ENCODE measurements at regions not wholly inside any gene's neighbourhood (a gene's known extent, or its start where the extent isn't known, plus 50 kb on each side); places are given as distances from the start of the nearest gene placed in this dataset.

GRCh38 chr9:126095546-126096190 lies 231.0 kb upstream of the MVB12B start:
- no peak for DNase-seq

- no peak for DNase-seq
Observed at GRCh38 chr9:126096340-126096739, 230.3 kb upstream of the MVB12B start.

GRCh38 chr9:126097679-126098078 lies 228.9 kb upstream of the MVB12B start:
- DNase-seq = no peak

- no peak for DNase-seq
Observed at GRCh38 chr9:126106404-126106803, 220.2 kb upstream of the MVB12B start.

GRCh38 chr9:126107693-126108092 lies 218.9 kb upstream of the MVB12B start:
- DNase-seq = no peak

- DNase-seq = no peak
Observed at GRCh38 chr9:126108240-126108639, 218.4 kb upstream of the MVB12B start.

DNA sequence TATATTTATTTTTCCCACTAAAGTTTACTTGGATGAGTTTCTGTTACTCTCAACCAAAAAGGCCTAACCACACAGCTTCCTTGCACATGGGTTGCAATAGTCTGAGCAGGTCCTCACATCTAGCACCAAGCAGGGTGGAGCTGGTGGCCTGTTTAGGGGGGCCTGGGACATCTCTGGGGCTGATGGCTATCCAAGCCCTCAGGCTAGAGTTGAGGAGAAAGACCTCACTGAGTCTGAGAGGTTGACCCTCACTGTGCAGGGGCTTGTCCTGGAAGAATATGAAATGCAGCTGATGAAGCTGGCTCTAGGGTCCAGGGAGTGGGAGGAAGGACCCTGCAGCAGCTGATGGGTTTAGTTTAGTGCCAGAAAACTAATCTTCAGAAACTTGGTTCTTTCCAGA lies 217.1 kb upstream of the MVB12B start:
- DNase-seq = no peak

DNA sequence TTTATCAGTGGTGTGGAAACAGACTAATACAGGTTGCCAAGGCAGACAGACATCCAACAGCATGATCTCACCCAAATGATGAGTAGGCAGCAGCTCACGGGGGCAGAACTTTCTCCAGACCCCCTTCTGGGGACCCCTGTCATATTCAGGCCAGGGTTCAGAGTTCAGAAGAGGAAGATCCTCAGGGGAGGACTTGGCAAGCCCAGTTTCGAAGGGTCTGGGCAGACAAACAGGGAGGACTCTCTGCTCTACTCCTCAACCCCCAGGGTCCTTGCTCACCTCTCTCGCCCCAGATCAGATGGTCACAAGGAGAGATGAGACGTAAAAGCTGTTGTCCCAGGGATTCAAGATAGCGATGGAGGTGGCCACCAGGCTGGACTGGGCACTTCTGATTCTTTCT lies 215.1 kb upstream of the MVB12B start:
- no peak for DNase-seq

GRCh38 chr9:126112135-126112720 lies 214.4 kb upstream of the MVB12B start:
- no peak for DNase-seq

- DNase-seq = no peak
Observed at GRCh38 chr9:126113176-126113575, 213.5 kb upstream of the MVB12B start.

DNA sequence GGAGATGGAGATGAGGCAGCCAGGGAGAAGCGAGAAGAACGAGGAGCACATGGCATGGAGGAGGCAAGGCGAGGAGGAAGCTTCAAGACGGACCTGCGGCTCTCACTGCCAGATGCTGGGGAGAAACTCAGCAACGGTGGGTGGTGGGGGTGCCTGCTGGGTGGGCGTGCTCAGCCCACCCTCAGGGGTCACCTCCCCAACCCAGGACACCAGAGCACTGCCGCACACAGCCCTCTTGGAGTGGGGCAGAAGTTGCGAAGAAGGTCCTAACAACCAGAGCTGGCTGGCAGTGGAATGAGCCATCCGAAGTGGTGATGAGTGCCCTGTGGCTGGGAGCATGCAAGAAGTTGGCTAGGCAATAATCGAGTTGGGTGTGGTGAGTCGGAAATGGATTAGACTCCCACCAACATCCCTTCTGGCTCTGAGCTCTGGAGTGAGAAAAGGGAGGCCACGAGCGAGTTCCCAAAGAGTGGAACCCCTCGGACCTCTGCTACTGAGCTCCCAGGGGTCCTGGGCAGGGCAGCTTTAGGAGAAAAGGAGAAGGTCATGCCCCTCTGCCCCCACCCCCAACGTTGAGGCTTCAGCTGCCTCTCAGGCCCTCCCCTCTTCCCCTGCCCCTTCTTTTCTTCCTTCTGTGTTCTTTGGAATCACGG lies 212.7 kb upstream of the MVB12B start:
- DNase-seq = no peak

DNA sequence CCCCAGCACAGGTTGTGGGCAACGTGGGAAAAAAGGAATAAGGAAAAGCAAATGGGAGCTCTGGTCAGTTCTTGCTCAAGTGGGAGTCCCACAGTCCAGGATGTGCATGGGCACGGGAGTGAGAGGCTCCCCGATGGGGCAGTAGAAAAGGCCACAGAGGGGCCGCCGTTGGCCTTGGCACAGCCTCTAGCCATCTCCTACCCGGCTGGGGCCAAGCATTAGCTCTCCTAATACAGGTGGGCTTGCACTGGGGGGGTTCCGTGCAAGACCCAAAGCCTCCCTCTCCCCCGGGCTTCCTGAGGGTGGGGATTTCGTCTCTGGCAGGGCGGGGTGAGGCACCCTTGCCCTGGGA lies 212.2 kb upstream of the MVB12B start:
- DNase-seq = no peak

- no peak for DNase-seq
Observed at GRCh38 chr9:126114850-126115460, 211.7 kb upstream of the MVB12B start.

GRCh38 chr9:126116351-126117157 lies 210.1 kb upstream of the MVB12B start:
- DNase-seq = no peak

- DNase-seq = no peak
Observed at GRCh38 chr9:126117158-126117425, 209.5 kb upstream of the MVB12B start.

GRCh38 chr9:126117631-126118030 lies 209.0 kb upstream of the MVB12B start:
- no peak for DNase-seq

- no peak for DNase-seq
Observed at GRCh38 chr9:126119731-126120130, 206.9 kb upstream of the MVB12B start.

GRCh38 chr9:126122901-126123616 lies 203.6 kb upstream of the MVB12B start:
- DNase-seq = no peak

- DNase-seq = no peak
Observed at GRCh38 chr9:126123927-126124326, 202.7 kb upstream of the MVB12B start.

DNA sequence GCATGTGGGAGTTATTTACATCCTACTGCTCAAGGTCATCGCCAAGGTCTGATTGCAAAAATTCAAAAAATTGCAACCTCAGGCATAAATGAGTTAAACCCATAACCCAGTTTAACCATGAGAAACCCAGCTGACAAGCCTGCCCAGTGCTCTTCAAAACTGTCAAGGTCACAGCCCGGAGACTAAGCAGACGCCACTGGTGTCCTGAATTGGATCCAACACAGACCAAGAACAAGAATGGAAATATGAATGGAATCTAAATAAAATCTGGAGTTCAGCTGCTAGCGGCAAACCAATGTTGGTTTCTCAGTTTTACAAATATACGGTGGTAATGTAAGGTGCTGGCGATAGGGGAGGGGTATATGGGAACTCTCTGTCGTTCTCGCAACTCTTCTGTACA lies 201.5 kb upstream of the MVB12B start:
- DNase-seq = no peak

GRCh38 chr9:126125577-126125976 lies 201.1 kb upstream of the MVB12B start:
- DNase-seq = no peak

GRCh38 chr9:126125992-126126409 lies 200.6 kb upstream of the MVB12B start:
- DNase-seq = no peak

DNA sequence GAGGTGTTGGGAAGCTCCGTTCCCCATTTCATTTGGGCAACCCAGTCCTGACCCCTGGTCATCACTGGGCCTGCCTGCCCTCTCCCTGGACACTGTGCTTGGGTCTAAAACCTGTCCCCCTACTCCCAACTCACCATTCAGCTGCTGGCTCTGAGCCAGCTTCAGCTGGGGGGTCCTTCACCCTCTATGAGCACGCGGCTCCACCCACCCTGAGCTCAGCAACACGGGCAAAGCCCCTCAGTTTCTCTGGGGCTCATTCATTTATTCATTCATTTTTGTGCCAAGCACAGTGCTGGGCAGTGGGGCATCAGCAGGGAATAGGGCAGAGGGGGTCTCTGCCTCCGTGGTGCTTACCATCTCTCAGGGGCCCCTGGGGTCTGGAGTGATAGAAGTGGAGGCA lies 199.8 kb upstream of the MVB12B start:
- DNase-seq = no peak

All from T-helper 1 cell (primary cell).